GM12864 (cell line): ENCODE measurements at regions not wholly inside any gene's neighbourhood (a gene's known extent, or its start where the extent isn't known, plus 50 kb on each side); places are given as distances from the start of the nearest gene placed in this dataset.

Experiments
- DNase-seq: peaks from one replicate; pipeline ENCODE4 v3.0.0-alpha.2; 2011; ENCODE audit warnings: low read depth
- H3K4me3 ChIP-seq: 2 replicates; pipeline ENCODE4 v1.5.1; 2011; ENCODE audit warnings: mild to moderate bottlenecking, low read depth, low read length, control low read depth
- TF ChIP-seq, protein P1 (sequence below): IDR thresholded peaks from 2 replicates; pipeline ENCODE4 v1.5.1; 2011; ENCODE audit warnings: low read depth, mild to moderate bottlenecking, moderate library complexity, low read length, control low read depth, inconsistent platforms; ENCODE audit errors: missing control alignments

DNA sequence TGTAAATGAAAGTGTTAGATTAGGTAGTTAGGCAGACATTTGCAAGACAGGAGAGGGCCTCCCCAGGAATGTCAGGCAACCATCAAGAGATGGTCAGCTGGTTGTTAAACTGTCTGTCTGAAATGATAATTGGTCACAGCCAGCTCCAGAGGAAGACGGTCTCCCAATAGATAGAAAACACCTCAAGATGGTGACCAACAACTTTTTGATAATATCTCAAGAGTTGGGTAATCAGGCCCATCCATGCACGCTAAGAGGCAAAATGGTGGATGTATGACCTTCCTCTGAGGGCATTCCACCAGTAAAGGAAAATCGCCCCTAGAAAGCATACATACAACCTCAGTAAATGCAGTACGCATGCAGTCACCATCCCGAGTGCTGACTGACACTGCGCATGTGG, 118.2 kb downstream of the MAP3K21 start:
- H3K4me3 ChIP-seq: no peak overlapping the region
- TF ChIP-seq, protein P1, sequence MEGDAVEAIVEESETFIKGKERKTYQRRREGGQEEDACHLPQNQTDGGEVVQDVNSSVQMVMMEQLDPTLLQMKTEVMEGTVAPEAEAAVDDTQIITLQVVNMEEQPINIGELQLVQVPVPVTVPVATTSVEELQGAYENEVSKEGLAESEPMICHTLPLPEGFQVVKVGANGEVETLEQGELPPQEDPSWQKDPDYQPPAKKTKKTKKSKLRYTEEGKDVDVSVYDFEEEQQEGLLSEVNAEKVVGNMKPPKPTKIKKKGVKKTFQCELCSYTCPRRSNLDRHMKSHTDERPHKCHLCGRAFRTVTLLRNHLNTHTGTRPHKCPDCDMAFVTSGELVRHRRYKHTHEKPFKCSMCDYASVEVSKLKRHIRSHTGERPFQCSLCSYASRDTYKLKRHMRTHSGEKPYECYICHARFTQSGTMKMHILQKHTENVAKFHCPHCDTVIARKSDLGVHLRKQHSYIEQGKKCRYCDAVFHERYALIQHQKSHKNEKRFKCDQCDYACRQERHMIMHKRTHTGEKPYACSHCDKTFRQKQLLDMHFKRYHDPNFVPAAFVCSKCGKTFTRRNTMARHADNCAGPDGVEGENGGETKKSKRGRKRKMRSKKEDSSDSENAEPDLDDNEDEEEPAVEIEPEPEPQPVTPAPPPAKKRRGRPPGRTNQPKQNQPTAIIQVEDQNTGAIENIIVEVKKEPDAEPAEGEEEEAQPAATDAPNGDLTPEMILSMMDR: no peak
- DNase-seq: no peak

DNA sequence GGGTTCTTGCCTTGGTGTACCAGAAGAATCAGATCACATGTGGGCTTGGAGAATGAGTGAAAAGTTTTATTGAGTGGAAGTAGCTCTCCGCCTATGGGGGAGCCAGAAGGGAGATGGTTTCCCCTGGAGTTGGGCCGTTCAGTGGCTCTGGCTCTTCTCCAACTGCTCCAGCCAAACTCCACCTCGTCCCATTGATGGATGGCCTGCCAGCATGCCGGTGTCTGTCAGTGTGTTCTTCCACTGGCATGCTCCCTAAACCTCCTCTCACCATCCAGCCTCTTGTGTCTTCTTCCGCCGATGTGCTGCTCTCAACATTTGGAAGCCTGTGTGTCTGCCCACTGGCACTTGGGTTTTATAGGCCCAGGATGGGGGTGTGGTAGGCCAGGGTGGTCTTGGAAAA, 119.4 kb downstream of the MAP3K21 start:
- TF ChIP-seq, protein P1: no peak
- no peak for DNase-seq
- no peak overlapping the region for H3K4me3 ChIP-seq

DNA sequence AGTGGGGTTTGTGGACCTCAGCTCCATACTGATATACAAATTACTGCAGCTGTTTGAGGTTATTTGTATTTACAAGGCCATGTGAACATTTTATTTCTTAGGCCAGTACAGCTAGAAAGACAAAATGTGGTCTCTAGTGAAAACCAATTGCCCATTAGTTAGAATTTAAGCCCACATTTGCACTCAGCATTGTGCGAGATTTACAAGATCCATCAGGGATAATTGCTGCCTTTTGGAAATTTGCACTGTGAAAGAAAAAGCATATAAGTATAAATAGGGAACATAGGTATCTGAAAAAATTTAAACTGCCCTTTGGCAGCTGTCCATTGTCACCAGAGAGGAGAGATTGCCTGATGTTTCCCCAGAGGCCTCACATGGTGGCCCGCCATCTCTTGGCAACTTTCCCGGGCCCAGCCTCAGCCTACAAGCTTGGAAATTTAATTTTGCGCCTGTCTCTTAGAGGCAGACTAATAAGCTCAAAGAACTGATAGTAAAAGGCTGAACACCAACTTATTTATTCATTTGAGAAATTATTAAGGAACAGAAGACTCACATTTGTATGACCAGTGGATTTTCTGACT, 120.7 kb downstream of the MAP3K21 start:
- TF ChIP-seq, protein P1: no peak
- H3K4me3 ChIP-seq: no peak overlapping the region
- no peak for DNase-seq

DNA sequence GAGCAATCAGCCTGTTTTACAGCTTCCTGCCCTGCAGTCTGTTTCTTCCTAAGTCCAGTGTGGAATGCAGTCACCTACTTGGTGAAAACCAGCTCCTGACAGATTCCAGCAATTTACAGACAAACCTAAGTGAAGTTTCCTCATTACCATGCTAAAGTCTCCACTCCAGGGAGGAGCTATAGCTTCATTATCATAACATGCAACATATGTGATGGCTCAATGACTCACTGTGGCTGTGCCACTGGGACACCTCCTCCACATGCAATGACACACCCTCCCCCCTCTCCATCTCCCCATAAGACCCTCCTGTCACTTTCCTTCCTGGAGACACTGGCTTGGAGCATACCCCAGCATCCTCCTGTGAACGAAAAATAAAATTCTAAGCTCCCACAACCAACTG, 125.2 kb downstream of the MAP3K21 start:
- no peak for DNase-seq
- TF ChIP-seq, protein P1: no peak
- H3K4me3 ChIP-seq: no peak overlapping the region

DNA sequence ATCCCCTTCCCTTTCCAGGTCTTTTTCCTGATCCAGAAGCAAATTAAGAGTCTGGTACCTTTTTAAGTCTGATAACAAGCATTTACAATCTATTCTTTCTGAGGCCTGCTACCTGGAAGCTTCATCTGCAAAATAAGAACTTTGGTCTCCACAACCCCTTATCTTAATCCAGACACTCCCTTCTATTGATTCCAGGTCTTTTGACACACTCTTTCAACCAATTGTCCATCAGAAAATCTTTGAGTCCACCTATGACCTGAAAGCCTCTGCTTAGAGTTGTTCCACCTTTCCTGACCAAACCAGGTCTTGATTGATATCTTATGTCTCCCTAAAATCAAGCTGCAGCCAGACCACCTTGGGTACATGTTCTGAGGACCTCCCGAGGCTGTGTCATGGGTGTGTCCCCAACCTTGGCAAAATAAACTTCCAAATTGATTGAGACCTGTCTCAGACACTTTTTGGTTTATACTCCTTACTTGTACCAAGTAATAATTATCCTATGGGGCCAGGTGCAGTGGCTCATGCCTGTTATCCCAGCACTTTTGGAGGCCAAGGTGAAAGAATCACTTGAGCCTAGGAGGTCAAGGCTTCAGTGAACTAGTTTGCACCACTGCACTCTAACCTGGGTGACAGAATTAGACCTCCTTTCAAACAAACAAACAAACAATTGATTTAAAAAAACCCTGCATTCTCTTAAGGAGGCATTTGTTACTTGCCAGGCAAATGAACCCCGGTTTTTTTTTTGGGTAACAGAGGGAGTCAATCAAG, 126.1 kb downstream of the MAP3K21 start:
- no peak overlapping the region for H3K4me3 ChIP-seq
- TF ChIP-seq, protein P1: no peak
- DNase-seq: no peak

DNA sequence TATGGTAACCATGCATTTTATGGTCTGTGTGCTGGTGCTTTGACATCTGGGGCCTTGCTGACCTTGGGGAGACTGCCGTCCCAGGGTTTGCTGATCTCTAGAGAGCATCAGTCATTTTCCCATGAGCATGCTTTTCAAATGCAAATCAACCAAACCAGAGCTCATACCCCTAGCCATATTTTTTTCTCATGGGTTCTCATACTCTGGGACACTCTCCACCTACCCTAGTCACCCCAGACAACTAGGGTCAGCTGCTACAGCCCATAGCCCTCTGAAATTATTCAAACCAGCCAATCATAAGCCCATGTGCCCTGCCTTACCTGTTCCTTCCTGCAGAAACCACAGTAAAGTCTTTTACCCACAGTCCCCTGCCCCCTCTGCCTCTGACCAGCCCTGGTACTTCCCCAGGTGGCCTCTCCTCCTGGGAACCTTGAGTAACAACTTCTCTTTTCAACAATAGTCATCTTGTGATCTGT, 132.0 kb downstream of the MAP3K21 start:
- H3K4me3 ChIP-seq: no peak overlapping the region
- no peak for DNase-seq
- TF ChIP-seq, protein P1: no peak

DNA sequence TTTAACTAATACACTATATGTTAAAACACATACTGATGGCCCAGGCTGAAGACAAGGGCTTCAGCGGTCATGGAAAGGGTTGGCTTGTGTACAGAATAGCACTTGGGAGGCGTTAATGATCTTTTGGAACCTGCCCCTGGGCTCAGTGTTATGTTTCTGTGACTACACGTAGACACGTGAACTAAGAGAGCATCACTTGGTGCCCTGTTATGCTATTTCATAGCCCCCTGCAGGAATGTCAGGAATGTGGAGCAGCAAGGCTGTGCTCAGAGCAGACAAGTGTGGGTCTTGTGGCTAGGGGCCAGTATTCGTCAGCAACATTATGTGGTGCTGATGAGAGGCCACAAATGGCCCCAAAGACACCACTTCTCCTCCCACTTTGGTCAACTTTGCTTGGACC, 132.4 kb downstream of the MAP3K21 start:
- TF ChIP-seq, protein P1: no peak
- H3K4me3 ChIP-seq: no peak overlapping the region
- no peak for DNase-seq
